Astrocyte (in vitro differentiated cells and primary cell): ENCODE measurements at regions not wholly inside any gene's neighbourhood (a gene's known extent, or its start where the extent isn't known, plus 50 kb on each side); places are given as distances from the start of the nearest gene placed in this dataset.

Experiments used
- DNase-seq: peaks from one replicate; pipeline ENCODE4 v3.0.0-alpha.2; 2010; ENCODE audit warnings: low read depth
- FAIRE-seq: peaks from 2 replicates; lab custom pipeline; 2011; peaks lifted over from hg19 to GRCh38; lab: Jason Lieb, UNC
- H2AFZ ChIP-seq: 2 replicates; pipeline ENCODE4 v1.6.0; 2012; ENCODE audit warnings: low read depth, low read length, inconsistent platforms
- H3K27ac ChIP-seq: 2 replicates; pipeline ENCODE4 v1.5.1; 2011; ENCODE audit warnings: low read depth, low read length, inconsistent platforms
- H3K27me3 ChIP-seq: 2 replicates; pipeline ENCODE4 v1.6.0; 2011; ENCODE audit warnings: low read length, inconsistent platforms; ENCODE audit not compliant: insufficient read depth
- H3K36me3 ChIP-seq: 2 replicates; pipeline ENCODE4 v1.5.1; 2011; ENCODE audit warnings: low read length, inconsistent platforms; ENCODE audit not compliant: insufficient read depth
- H3K4me1 ChIP-seq: 2 replicates; pipeline ENCODE4 v1.5.1; 2011; ENCODE audit warnings: low read length, inconsistent platforms; ENCODE audit not compliant: insufficient read depth
- H3K4me2 ChIP-seq: 2 replicates; pipeline ENCODE4 v1.6.0; 2012; ENCODE audit warnings: low read length, inconsistent platforms
- H3K4me3 ChIP-seq: 2 replicates; pipeline ENCODE4 v1.5.1; 2011; ENCODE audit warnings: low read depth, mild to moderate bottlenecking, low read length, inconsistent platforms; ENCODE audit not compliant: insufficient read depth
- H3K79me2 ChIP-seq: 2 replicates; pipeline ENCODE4 v1.6.0; 2012; ENCODE audit warnings: mild to moderate bottlenecking, low read length, inconsistent platforms; ENCODE audit not compliant: insufficient read depth
- H3K9ac ChIP-seq: 2 replicates; pipeline ENCODE4 v1.6.0; 2012; ENCODE audit warnings: mild to moderate bottlenecking, low read length, inconsistent platforms
- H3K9me3 ChIP-seq: 2 replicates; pipeline ENCODE4 v1.5.1; 2012; ENCODE audit warnings: low read depth, mild to moderate bottlenecking, low read length, inconsistent platforms; ENCODE audit not compliant: insufficient read depth
- H4K20me1 ChIP-seq: 2 replicates; pipeline ENCODE4 v1.6.0; 2012; ENCODE audit warnings: low read length, inconsistent platforms; ENCODE audit not compliant: insufficient read depth
- H3K27ac Mint-ChIP-seq: one replicate; pipeline ENCODE4 v1.8.0; 2021; ENCODE audit warnings: mild to moderate bottlenecking, mixed read lengths; ENCODE audit not compliant: unreplicated experiment
- H3K27me3 Mint-ChIP-seq: one replicate; pipeline ENCODE4 v1.8.0; 2021; ENCODE audit warnings: low read depth, mixed read lengths; ENCODE audit not compliant: unreplicated experiment
- H3K36me3 Mint-ChIP-seq: one replicate; pipeline ENCODE4 v1.8.0; 2021; ENCODE audit warnings: low read depth, mixed read lengths; ENCODE audit not compliant: unreplicated experiment
- H3K4me1 Mint-ChIP-seq: one replicate; pipeline ENCODE4 v1.8.0; 2021; ENCODE audit warnings: low read depth, mixed read lengths; ENCODE audit not compliant: unreplicated experiment
- H3K4me3 Mint-ChIP-seq: one replicate; pipeline ENCODE4 v1.8.0; 2021; ENCODE audit warnings: mild to moderate bottlenecking, moderate library complexity, mixed read lengths; ENCODE audit not compliant: unreplicated experiment
- H3K9me3 Mint-ChIP-seq: one replicate; pipeline ENCODE4 v1.8.0; 2021; ENCODE audit warnings: mild to moderate bottlenecking, mixed read lengths; ENCODE audit not compliant: unreplicated experiment
- CTCF ChIP-seq: IDR thresholded peaks from 2 replicates; pipeline ENCODE4 v1.5.1; 2011; ENCODE audit warnings: low read depth, mild to moderate bottlenecking, inconsistent platforms, low read length, moderate library complexity; ENCODE audit not compliant: insufficient read depth
- EZH2 ChIP-seq: IDR thresholded peaks from 2 replicates; pipeline ENCODE4 v1.6.1; 2012; ENCODE audit warnings: mild to moderate bottlenecking, low read length, inconsistent platforms; ENCODE audit not compliant: insufficient read depth

- Histone ChIP-seq H3K4me2 (no peak overlapping the region), H3K4me3 (no peak overlapping the region), H3K36me3 (no peaks in the 10 kb centered on the region), H2AFZ (no peak overlapping the region), H3K9me3 (no peaks in the 10 kb centered on the region), H3K27ac (no peak overlapping the region), H3K9ac (no peak overlapping the region), H3K27me3 (no peaks in the 10 kb centered on the region), H3K79me2 (no peaks in the 10 kb centered on the region), H4K20me1 (no peaks in the 10 kb centered on the region), H3K4me1 (peaks cover 13% of the 10 kb centered on the region)
- Mint-ChIP-seq H3K27me3 (no peaks in the 10 kb centered on the region), H3K27ac (no peak overlapping the region), H3K4me3 (no peak overlapping the region), H3K4me1 (peaks cover 14% of the 10 kb centered on the region), H3K36me3 (no peaks in the 10 kb centered on the region), H3K9me3 (peaks cover under 1% of the 10 kb centered on the region)
- FAIRE-seq (no peak), DNase-seq (no peak)
- no peak for TF ChIP-seq CTCF
- no peak for TF ChIP-seq EZH2
These were observed 84.1 kb upstream of the MED13L start for GRCh38 chr12:116361414-116362223.

GRCh38 chr12:116365114-116365513 is 87.6 kb upstream of the MED13L start:
- Histone ChIP-seq H3K9me3 (peaks cover 3% of the 10 kb centered on the region), H3K27ac (no peak overlapping the region), H3K9ac (no peak overlapping the region), H3K4me2 (no peak overlapping the region), H3K27me3 (no peaks in the 10 kb centered on the region), H3K36me3 (no peaks in the 10 kb centered on the region), H3K4me1 (no peaks in the 10 kb centered on the region), H3K79me2 (no peaks in the 10 kb centered on the region), H3K4me3 (no peak overlapping the region), H2AFZ (no peak overlapping the region), H4K20me1 (no peaks in the 10 kb centered on the region)
- DNase-seq (no peak), FAIRE-seq (no peak)
- H3K4me1 Mint-ChIP-seq = peaks cover 4% of the 10 kb centered on the region
- H3K27me3 Mint-ChIP-seq = no peaks in the 10 kb centered on the region
- no peaks in the 10 kb centered on the region for H3K36me3 Mint-ChIP-seq
- no peak overlapping the region for H3K4me3 Mint-ChIP-seq
- TF ChIP-seq CTCF = no peak
- TF ChIP-seq EZH2 = no peak
- H3K9me3 Mint-ChIP-seq = peaks cover 6% of the 10 kb centered on the region
- H3K27ac Mint-ChIP-seq = no peak overlapping the region
